ENCODE measurements at regions not wholly inside any gene's neighbourhood (a gene's known extent, or its start where the extent isn't known, plus 50 kb on each side); places are given as distances from the start of the nearest gene placed in this dataset.

- TF ChIP-seq, protein P1, sequence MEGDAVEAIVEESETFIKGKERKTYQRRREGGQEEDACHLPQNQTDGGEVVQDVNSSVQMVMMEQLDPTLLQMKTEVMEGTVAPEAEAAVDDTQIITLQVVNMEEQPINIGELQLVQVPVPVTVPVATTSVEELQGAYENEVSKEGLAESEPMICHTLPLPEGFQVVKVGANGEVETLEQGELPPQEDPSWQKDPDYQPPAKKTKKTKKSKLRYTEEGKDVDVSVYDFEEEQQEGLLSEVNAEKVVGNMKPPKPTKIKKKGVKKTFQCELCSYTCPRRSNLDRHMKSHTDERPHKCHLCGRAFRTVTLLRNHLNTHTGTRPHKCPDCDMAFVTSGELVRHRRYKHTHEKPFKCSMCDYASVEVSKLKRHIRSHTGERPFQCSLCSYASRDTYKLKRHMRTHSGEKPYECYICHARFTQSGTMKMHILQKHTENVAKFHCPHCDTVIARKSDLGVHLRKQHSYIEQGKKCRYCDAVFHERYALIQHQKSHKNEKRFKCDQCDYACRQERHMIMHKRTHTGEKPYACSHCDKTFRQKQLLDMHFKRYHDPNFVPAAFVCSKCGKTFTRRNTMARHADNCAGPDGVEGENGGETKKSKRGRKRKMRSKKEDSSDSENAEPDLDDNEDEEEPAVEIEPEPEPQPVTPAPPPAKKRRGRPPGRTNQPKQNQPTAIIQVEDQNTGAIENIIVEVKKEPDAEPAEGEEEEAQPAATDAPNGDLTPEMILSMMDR (IDR thresholded peaks at IDR 0.05; ENCODE audit: control insufficient read depth, extremely low read depth, insufficient read depth), result no peak
- no peak for DNase-seq (ENCODE audit: low read depth)
- H3K4me3 ChIP-seq (ENCODE audit: low read depth, low read length), result no peak overlapping the region
Observed at GRCh38 chr7:26958834-26959233, 94.4 kb upstream of the SKAP2 start.

GRCh38 chr7:26955516-26955915, 91.1 kb upstream of the SKAP2 start:
- DNase-seq (ENCODE audit: low read depth), result no peak
- TF ChIP-seq, protein P1 (IDR thresholded peaks at IDR 0.05; ENCODE audit: control insufficient read depth, extremely low read depth, insufficient read depth), result no peak
- no peak overlapping the region for H3K4me3 ChIP-seq (ENCODE audit: low read depth, low read length)

DNA sequence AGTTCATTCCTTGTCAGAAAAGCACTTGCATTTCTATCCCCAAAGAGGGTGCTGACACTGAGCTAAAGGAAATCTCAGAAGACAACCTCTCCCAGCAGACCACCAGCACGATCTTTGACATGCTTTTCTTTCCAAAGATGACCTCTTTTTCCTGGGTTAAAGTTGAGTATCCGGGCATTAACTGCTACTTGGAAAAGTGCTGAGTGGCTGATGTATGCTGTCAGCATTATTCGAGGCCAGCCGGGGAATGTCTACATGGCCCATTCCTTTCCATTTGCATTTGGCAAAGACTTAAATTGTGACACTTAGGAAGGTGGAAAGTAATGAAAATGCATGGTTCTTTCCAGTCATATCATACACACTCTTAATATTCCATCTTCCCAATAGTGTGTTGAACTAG, 90.6 kb upstream of the SKAP2 start:
- DNase-seq (ENCODE audit: low read depth), result no peak
- TF ChIP-seq, protein P1 (IDR thresholded peaks at IDR 0.05; ENCODE audit: control insufficient read depth, extremely low read depth, insufficient read depth), result no peak
- no peak overlapping the region for H3K4me3 ChIP-seq (ENCODE audit: low read depth, low read length)

GRCh38 chr7:26951407-26951950, 87.1 kb upstream of the SKAP2 start:
- H3K4me3 ChIP-seq (ENCODE audit: low read depth, low read length), result no peak overlapping the region
- TF ChIP-seq, protein P1 (IDR thresholded peaks at IDR 0.05; ENCODE audit: control insufficient read depth, extremely low read depth, insufficient read depth), result no peak
- no peak for DNase-seq (ENCODE audit: low read depth)

GRCh38 chr7:26950889-26951288, 86.5 kb upstream of the SKAP2 start:
- no peak overlapping the region for H3K4me3 ChIP-seq (ENCODE audit: low read depth, low read length)
- DNase-seq (ENCODE audit: low read depth), result no peak
- TF ChIP-seq, protein P1 (IDR thresholded peaks at IDR 0.05; ENCODE audit: control insufficient read depth, extremely low read depth, insufficient read depth), result no peak

GRCh38 chr7:26949319-26949718, 84.9 kb upstream of the SKAP2 start:
- H3K4me3 ChIP-seq (ENCODE audit: low read depth, low read length), result no peak overlapping the region
- TF ChIP-seq, protein P1 (IDR thresholded peaks at IDR 0.05; ENCODE audit: control insufficient read depth, extremely low read depth, insufficient read depth), result no peak
- no peak for DNase-seq (ENCODE audit: low read depth)

DNA sequence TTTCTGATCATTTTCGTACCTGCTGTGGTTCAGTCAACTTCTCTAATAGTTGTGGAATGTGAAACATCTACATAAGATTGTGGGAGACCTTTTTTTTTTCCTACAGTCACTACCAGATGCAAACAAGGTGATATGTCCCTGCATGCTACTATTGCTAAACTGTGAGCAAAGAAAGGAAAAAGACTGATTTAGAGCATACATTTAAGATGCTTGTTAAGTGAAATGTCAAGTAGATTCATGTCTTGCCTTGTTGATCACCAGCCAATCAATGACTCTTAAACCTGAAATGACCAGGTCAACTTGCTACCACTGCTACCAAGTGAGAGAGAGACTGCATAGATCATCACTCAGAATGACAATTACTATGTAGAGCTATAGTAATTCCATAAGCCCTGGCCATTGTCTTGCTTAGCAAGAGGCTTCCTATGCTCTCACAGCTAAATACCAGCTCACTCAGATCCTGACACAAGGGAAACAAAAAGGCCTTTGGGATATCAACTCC, 84.3 kb upstream of the SKAP2 start:
- H3K4me3 ChIP-seq (ENCODE audit: low read depth, low read length), result no peak overlapping the region
- TF ChIP-seq, protein P1 (IDR thresholded peaks at IDR 0.05; ENCODE audit: control insufficient read depth, extremely low read depth, insufficient read depth), result no peak
- no peak for DNase-seq (ENCODE audit: low read depth)
